ENCODE measurements at regions not wholly inside any gene's neighbourhood (a gene's known extent, or its start where the extent isn't known, plus 50 kb on each side); places are given as distances from the start of the nearest gene placed in this dataset.

GRCh38 chr6:18680842-18681241 is 293.7 kb downstream of the RNF144B start:
- Histone ChIP-seq H3K4me1 (ENCODE audit: insufficient read depth, low read length) (no peaks in the 10 kb centered on the region), H3K4me2 (ENCODE audit: insufficient read depth, low read length) (no peak overlapping the region), H2AFZ (ENCODE audit: low read depth, low read length) (no peak overlapping the region), H3K9me3 (ENCODE audit: insufficient read depth, low read length, severe bottlenecking) (no peaks in the 10 kb centered on the region), H3K27ac (ENCODE audit: low read length) (no peak overlapping the region), H3K27me3 (ENCODE audit: insufficient read depth, low read length, poor library complexity) (no peaks in the 10 kb centered on the region), H3K9ac (ENCODE audit: low read depth, low read length) (no peak overlapping the region), H3K4me3 (ENCODE audit: low read depth in 1 of 2, low read length in 2 of 2) (no peak overlapping the region), H3K79me2 (ENCODE audit: insufficient read depth, low read length) (no peaks in the 10 kb centered on the region), H4K20me1 (ENCODE audit: insufficient read depth, low read length) (no peaks in the 10 kb centered on the region), H3K36me3 (ENCODE audit: insufficient read depth, low read length) (no peaks in the 10 kb centered on the region)
- no peak for DNase-seq
- TF ChIP-seq EZH2 (IDR thresholded peaks at IDR 0.05; ENCODE audit: borderline replicate concordance, low read depth, low read length, severe bottlenecking) (no peak), CTCF (IDR thresholded peaks at IDR 0.05; ENCODE audit: borderline replicate concordance, extremely low read depth, low read length, poor library complexity, severe bottlenecking) (peak; percentile 5)
- no peak for ATAC-seq (ENCODE audit: insufficient read depth, low read depth)

- TF ChIP-seq CTCF (IDR thresholded peaks at IDR 0.05; ENCODE audit: borderline replicate concordance, extremely low read depth, low read length, poor library complexity, severe bottlenecking): no peak
- TF ChIP-seq EZH2 (IDR thresholded peaks at IDR 0.05; ENCODE audit: borderline replicate concordance, low read depth, low read length, severe bottlenecking): no peak
- no peak overlapping the region for H3K4me3 ChIP-seq (ENCODE audit: low read depth in 1 of 2, low read length in 2 of 2)
- ATAC-seq (ENCODE audit: insufficient read depth, low read depth) (no peak), DNase-seq (no peak)
- H3K9me3 ChIP-seq (ENCODE audit: insufficient read depth, low read length, severe bottlenecking): no peaks in the 10 kb centered on the region
- no peaks in the 10 kb centered on the region for H3K36me3 ChIP-seq (ENCODE audit: insufficient read depth, low read length)
- H4K20me1 ChIP-seq (ENCODE audit: insufficient read depth, low read length): no peaks in the 10 kb centered on the region
- H2AFZ ChIP-seq (ENCODE audit: low read depth, low read length): no peak overlapping the region
- no peaks in the 10 kb centered on the region for H3K4me1 ChIP-seq (ENCODE audit: insufficient read depth, low read length)
- no peaks in the 10 kb centered on the region for H3K79me2 ChIP-seq (ENCODE audit: insufficient read depth, low read length)
- no peak overlapping the region for H3K9ac ChIP-seq (ENCODE audit: low read depth, low read length)
- H3K27ac ChIP-seq (ENCODE audit: low read length): no peak overlapping the region
- no peaks in the 10 kb centered on the region for H3K27me3 ChIP-seq (ENCODE audit: insufficient read depth, low read length, poor library complexity)
- H3K4me2 ChIP-seq (ENCODE audit: insufficient read depth, low read length): no peak overlapping the region
These were observed 294.8 kb downstream of the RNF144B start for GRCh38 chr6:18681832-18682503.

GRCh38 chr6:18684343-18684742 is 297.2 kb downstream of the RNF144B start:
- Histone ChIP-seq H3K36me3 (ENCODE audit: insufficient read depth, low read length) (no peaks in the 10 kb centered on the region), H3K9me3 (ENCODE audit: insufficient read depth, low read length, severe bottlenecking) (no peaks in the 10 kb centered on the region), H3K79me2 (ENCODE audit: insufficient read depth, low read length) (no peaks in the 10 kb centered on the region), H3K4me2 (ENCODE audit: insufficient read depth, low read length) (no peak overlapping the region), H3K4me1 (ENCODE audit: insufficient read depth, low read length) (no peaks in the 10 kb centered on the region), H4K20me1 (ENCODE audit: insufficient read depth, low read length) (no peaks in the 10 kb centered on the region), H3K27me3 (ENCODE audit: insufficient read depth, low read length, poor library complexity) (no peaks in the 10 kb centered on the region), H3K4me3 (ENCODE audit: low read depth in 1 of 2, low read length in 2 of 2) (no peak overlapping the region), H3K9ac (ENCODE audit: low read depth, low read length) (no peak overlapping the region), H2AFZ (ENCODE audit: low read depth, low read length) (no peak overlapping the region), H3K27ac (ENCODE audit: low read length) (no peak overlapping the region)
- no peak for DNase-seq
- ATAC-seq (ENCODE audit: insufficient read depth, low read depth): no peak
- TF ChIP-seq EZH2 (IDR thresholded peaks at IDR 0.05; ENCODE audit: borderline replicate concordance, low read depth, low read length, severe bottlenecking) (no peak), CTCF (IDR thresholded peaks at IDR 0.05; ENCODE audit: borderline replicate concordance, extremely low read depth, low read length, poor library complexity, severe bottlenecking) (no peak)
